ENCODE measurements at regions not wholly inside any gene's neighbourhood (a gene's known extent, or its start where the extent isn't known, plus 50 kb on each side); places are given as distances from the start of the nearest gene placed in this dataset.

GRCh38 chr7:97659363-97660045 lies 72.4 kb upstream of the TAC1 start:
- no peak for DNase-seq

- no peak for DNase-seq
Measured at GRCh38 chr7:97667359-97667758, 64.5 kb upstream of the TAC1 start.

GRCh38 chr7:97671571-97671970 lies 60.3 kb upstream of the TAC1 start:
- DNase-seq = no peak

GRCh38 chr7:97680622-97681021 lies 51.3 kb upstream of the TAC1 start:
- no peak for DNase-seq
